HFF-Myc (cell line): ENCODE measurements at regions not wholly inside any gene's neighbourhood (a gene's known extent, or its start where the extent isn't known, plus 50 kb on each side); places are given as distances from the start of the nearest gene placed in this dataset.

Experiments used
- DNase-seq: peaks from one replicate; pipeline ENCODE4 v3.0.0-alpha.2; 2011; ENCODE audit warnings: low read depth; ENCODE audit errors: extremely low read depth
- H3K4me3 ChIP-seq: replicated peaks from 2 replicates; pipeline ENCODE4 v1.5.1; 2011; ENCODE audit warnings: low read depth, mild to moderate bottlenecking, control low read depth, low read length
- TF ChIP-seq, protein P1 (sequence below): IDR thresholded peaks from 2 replicates; pipeline ENCODE4 v1.5.1; 2012; ENCODE audit warnings: mild to moderate bottlenecking, low read depth, low read length, control low read depth; ENCODE audit errors: missing control alignments

DNA sequence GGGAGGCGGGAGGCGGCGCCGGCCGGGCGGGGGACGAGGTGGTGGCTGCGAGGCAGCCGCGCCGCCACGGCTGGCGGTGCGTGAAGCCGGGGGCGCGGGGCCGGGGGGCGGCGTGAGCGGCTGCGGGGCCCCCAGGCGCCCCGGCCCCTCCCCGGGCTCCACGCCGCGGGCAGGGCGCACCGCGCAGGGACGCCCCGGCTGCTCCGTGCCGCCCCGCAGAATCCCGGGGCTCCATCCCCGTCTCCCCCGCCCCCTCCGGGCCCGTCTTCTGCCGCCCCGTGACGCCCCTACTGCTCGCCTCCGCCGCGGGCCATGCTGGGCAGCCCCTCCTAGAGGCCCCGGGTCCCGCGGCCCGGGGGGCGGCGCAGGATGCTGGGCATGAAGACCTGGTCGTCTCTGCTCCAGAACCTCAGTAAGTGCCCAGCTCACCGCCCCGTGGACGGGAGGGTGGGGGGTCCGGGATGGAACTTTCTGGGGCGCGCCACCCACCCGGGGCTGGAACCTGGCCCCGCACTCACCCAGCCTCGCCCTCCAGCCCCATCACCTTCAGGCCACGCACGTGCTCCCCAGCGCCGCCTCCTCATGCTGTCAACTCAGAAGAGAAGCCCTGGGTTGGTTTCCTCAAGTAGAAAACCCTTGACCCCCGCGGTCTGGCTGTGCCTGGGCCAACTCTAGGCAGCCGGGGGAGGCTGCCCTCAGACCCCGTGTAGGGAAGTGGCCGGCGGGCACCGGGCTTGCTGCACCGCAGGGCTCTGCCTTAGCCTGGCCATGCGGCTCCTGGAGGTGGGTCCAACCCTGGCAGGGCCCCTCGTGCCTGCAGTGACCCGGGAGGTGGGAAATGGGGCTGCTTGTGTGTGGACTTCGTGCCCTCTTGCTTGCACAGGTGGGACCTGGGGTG, 150.2 kb upstream of the GSE1 start:
- DNase-seq = no peak
- TF ChIP-seq, protein P1, sequence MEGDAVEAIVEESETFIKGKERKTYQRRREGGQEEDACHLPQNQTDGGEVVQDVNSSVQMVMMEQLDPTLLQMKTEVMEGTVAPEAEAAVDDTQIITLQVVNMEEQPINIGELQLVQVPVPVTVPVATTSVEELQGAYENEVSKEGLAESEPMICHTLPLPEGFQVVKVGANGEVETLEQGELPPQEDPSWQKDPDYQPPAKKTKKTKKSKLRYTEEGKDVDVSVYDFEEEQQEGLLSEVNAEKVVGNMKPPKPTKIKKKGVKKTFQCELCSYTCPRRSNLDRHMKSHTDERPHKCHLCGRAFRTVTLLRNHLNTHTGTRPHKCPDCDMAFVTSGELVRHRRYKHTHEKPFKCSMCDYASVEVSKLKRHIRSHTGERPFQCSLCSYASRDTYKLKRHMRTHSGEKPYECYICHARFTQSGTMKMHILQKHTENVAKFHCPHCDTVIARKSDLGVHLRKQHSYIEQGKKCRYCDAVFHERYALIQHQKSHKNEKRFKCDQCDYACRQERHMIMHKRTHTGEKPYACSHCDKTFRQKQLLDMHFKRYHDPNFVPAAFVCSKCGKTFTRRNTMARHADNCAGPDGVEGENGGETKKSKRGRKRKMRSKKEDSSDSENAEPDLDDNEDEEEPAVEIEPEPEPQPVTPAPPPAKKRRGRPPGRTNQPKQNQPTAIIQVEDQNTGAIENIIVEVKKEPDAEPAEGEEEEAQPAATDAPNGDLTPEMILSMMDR = no peak
- H3K4me3 ChIP-seq = no peak overlapping the region

- no peak for DNase-seq
- TF ChIP-seq, protein P1 = no peak
- H3K4me3 ChIP-seq = no peak overlapping the region
Measured at GRCh38 chr16:85463672-85464382, 149.3 kb upstream of the GSE1 start.

DNA sequence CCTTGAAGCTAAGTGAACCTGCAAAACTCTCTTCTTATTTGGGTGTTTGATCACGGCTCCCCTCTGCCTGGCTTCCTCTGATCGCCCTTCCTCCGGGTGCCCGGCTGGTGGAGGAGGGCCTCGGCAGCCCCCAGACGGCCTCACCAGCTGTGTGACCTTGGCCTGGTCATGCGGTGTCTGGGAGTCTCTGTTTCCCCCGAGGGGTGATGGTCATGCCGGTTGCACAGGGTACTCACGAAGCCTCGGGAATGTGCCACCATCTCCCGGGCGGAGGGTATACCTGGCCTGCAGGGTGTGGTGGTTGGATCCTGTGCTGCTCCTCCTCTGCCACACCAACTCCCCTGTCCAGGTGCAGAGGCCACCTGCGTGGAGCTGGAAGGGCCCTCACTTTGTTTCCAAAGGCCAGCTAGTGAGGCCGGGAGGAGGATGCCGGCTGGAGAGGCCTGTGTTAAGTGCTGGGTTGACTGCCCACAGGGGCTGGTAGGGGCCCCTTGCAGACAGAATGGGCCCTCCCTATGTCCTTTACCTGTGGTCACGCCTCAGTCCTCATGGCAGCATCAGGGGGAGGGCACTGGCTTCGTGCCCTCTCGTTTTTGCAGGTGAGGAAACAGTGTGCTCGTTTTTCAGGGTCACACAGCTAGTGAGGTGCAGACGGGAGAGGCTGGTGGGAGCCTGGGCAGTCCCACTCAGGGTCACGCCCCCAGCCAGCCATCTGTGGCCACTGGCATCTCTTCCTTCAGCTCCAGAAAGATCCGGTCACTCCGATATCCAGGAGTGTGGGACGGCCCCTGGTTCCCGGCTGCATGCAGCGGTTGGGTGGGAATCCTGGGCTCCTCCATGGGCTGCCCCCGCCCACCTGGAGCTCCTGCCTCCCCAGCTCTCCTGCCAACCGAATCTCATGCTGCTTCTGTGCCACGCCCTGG, 148.5 kb upstream of the GSE1 start:
- TF ChIP-seq, protein P1 = no peak
- no peak overlapping the region for H3K4me3 ChIP-seq
- no peak for DNase-seq

GRCh38 chr16:85465328-85466303, 147.5 kb upstream of the GSE1 start:
- no peak for DNase-seq
- TF ChIP-seq, protein P1 = no peak

DNA sequence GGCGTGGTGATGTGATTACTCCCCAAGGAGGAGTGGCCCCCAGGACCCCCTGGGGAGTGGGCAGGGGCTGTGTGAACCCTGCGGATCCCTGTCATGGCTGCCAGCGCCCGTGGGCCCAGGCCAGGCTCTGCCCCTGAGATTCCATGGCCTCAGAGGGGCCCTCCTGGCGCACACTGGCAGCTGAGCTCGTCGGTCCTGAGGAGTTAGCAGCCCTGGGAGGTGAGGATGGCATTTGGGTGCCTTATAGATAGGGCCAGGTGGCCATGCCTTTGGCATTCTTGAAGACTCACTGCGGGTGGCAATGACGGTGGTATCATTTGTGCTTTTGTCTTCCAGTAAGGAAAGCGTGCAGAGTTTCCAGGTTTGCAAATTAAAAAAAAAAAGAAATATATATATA, 146.8 kb upstream of the GSE1 start:
- DNase-seq = no peak
- no peak overlapping the region for H3K4me3 ChIP-seq
- TF ChIP-seq, protein P1 = no peak

More at GRCh38 chr16:85465328-85466303, 147.5 kb upstream of the GSE1 start:
- H3K4me3 ChIP-seq = no peak overlapping the region

DNA sequence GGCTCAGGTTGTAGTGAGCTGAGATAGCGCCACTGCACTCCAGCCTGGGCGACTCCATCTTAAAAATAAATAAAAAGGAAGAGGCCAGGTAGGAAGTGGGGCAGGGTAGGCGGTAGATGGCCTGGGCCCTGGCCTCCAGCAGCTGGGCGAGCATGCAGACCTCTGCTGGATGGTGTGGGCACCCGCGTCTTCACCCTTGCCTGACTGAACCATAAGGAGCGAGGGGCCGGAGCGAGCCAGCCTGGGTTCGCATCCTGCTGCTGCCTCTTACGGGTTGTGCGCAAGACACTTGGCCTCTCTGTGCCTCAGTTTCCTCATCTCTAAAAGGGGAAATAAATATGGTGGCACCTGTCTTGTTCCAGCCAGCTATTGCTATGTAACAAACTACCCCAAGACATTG, 146.1 kb upstream of the GSE1 start:
- TF ChIP-seq, protein P1 = no peak
- H3K4me3 ChIP-seq = no peak overlapping the region
- no peak for DNase-seq
